Panc1 (cell line): ENCODE measurements at regions not wholly inside any gene's neighbourhood (a gene's known extent, or its start where the extent isn't known, plus 50 kb on each side); places are given as distances from the start of the nearest gene placed in this dataset.

Experiments
- ATAC-seq: fragments of 200-7000 bp; cut with Tn5 transposase; 2 replicates; pipeline ENCODE4 v1.9.1; 2020; ENCODE audit warnings: mild to moderate bottlenecking, moderate library complexity
- BruUV-seq: library from RNA; stranded (reverse); fragments of 400-500 nt; replicated peaks from 2 replicates; lab custom pipeline; 2021; lab: Mats Ljungman, UMichigan
- CTCF ChIA-PET: fragments of 300-600 bp; sonication (Branson Sonifier 250); formaldehyde crosslinking; loops from one replicate; lab custom pipeline; 2022; ENCODE audit warnings: antibody characterized with exemption; lab: Charles Lee
- POLR2A ChIA-PET: fragments of 300-600 bp; sonication (Branson Sonifier 250); formaldehyde crosslinking; loops from one replicate; lab custom pipeline; 2022; ENCODE audit warnings: antibody characterized with exemption; lab: Charles Lee
- DNase-seq: peaks from one replicate; pipeline ENCODE4 v3.0.0-alpha.2; 2010; ENCODE audit warnings: low read depth, low spot score
- H3K27ac ChIP-seq: 2 replicates; pipeline ENCODE4 v1.5.1; 2011; ENCODE audit warnings: mild to moderate bottlenecking, low read length, inconsistent platforms
- H3K27me3 ChIP-seq: fragments of 200-500 bp; sonication (Bioruptor generic); 2 replicates; pipeline ENCODE4 v1.6.0; 2014; ENCODE audit warnings: low read length, inconsistent platforms; ENCODE audit not compliant: control insufficient read depth, insufficient read depth
- H3K36me3 ChIP-seq: fragments of 200-500 bp; sonication (Bioruptor generic); 2 replicates; pipeline ENCODE4 v1.5.1; 2014; ENCODE audit warnings: inconsistent platforms, mild to moderate bottlenecking, low read length, moderate library complexity; ENCODE audit not compliant: control insufficient read depth, insufficient read depth
- H3K4me1 ChIP-seq: 2 replicates; pipeline ENCODE4 v1.5.1; 2011; ENCODE audit warnings: inconsistent platforms, mild to moderate bottlenecking, low read length, moderate library complexity; ENCODE audit not compliant: control insufficient read depth, insufficient read depth
- H3K4me3 ChIP-seq, 2 experiments: 2 replicates each; pipeline ENCODE4 v1.5.1; 2011 to 2012; ENCODE audit warnings: low read depth in 2 of 2, low read length in 2 of 2, mild to moderate bottlenecking in 2 of 2, inconsistent platforms in 1 of 2, moderate library complexity in 1 of 2
- H3K9me3 ChIP-seq: fragments of 200-500 bp; sonication (Bioruptor generic); 2 replicates; pipeline ENCODE4 v1.5.1; 2014; ENCODE audit warnings: low read depth, mild to moderate bottlenecking, inconsistent platforms, low read length, moderate library complexity; ENCODE audit not compliant: control insufficient read depth, insufficient read depth
- CTCF ChIP-seq: fragments of 450-650 bp; IDR thresholded peaks from 2 replicates; pipeline ENCODE4 v1.5.1; 2017; ENCODE audit warnings: mild to moderate bottlenecking
- POLR2AphosphoS5 ChIP-seq: IDR thresholded peaks from 2 replicates; pipeline ENCODE4 v1.6.1; 2012; ENCODE audit warnings: mild to moderate bottlenecking, low read depth, low read length, moderate library complexity
- REST ChIP-seq, 2 experiments: IDR thresholded peaks; 2 replicates each; pipeline ENCODE4 v1.6.1; 2011 to 2012; ENCODE audit warnings: low read depth in 2 of 2, control low read depth in 1 of 2, low read length in 1 of 2, mild to moderate bottlenecking in 1 of 2, moderate library complexity in 1 of 2; ENCODE audit not compliant: insufficient read depth in 1 of 2
- SIN3A ChIP-seq: IDR thresholded peaks from 2 replicates; pipeline ENCODE4 v1.6.1; 2012; ENCODE audit warnings: low read depth, mild to moderate bottlenecking, low read length, moderate library complexity, borderline replicate concordance; ENCODE audit not compliant: insufficient read depth
- TCF7L2 ChIP-seq: IDR thresholded peaks from 2 replicates; pipeline ENCODE4 v1.6.1; 2011; ENCODE audit warnings: mild to moderate bottlenecking, low read depth, low read length, inconsistent platforms
- in situ Hi-C: cut with HindIII; loops from 2 replicates; pipeline ENCODE4 v1.10.0; 2016; ENCODE audit warnings: low sequenced_read_pairs, low pct_unique_long_range_greater_than_20kb
- intact Hi-C: fragments of 100-400 bp; cut with micrococcal nuclease; formaldehyde crosslinking; loops from one replicate; pipeline ENCODE4 v1.10.0; 2022; ENCODE audit not compliant: unreplicated experiment

DNA sequence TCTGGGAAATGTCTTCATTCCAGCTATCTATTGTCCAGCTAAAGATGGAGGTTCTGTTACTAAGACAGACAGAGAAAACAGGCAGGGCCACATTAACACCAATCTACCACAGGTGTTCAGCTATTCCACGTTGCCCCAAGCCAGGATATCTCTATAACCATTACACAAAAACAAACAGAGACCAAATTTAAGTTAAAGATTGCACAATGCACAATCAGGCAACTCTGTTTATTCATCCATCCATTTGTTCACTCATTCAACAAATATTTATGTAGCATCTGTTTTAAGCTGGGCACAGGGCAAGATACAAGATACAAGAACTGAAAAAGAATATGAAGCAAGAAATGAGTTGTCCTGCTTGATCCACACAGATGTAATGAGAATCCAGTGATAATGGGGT is 629.0 kb downstream of the MED13L start:
- Histone ChIP-seq H3K4me3 (no peak overlapping the region), H3K27me3 (no peaks in the 10 kb centered on the region), H3K36me3 (no peaks in the 10 kb centered on the region), H3K27ac (no peak overlapping the region), H3K4me1 (no peaks in the 10 kb centered on the region), H3K9me3 (no peaks in the 10 kb centered on the region)
- CTCF ChIA-PET, result no interaction called here
- intact Hi-C loops (no loop called here), in situ Hi-C loops (no loop called here)
- no peak for ATAC-seq
- TF ChIP-seq REST (IDR thresholded peaks at IDR 0.05; ENCODE audit: insufficient read depth in 1 of 2, low read depth in 2 of 2, low read length in 1 of 2) (no peak), SIN3A (no peak), CTCF (no peak), TCF7L2 (no peak), POLR2AphosphoS5 (no peak)
- no TSS peak for BruUV-seq
- POLR2A ChIA-PET, result no interaction called here
- no peak for DNase-seq

DNA sequence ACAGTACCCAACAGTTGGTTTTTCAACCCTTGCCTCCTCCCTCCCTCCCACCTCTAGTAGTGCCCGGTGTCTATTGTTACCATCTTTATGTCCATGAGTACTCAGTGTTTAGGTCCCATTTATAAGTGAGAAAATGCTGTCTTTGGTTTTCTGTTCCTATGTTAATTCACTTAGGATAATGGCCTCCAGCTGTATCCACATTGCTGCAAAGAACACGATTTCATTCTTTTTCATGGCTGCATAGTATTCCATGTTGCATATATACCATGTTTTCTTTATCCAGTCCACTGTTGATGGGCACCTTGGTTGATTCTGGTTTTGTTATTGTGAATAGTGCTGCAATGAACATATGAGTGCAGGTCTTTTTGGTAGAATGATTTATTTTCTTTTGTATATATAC is 631.3 kb downstream of the MED13L start:
- no peaks in the 10 kb centered on the region for H3K36me3 ChIP-seq
- POLR2A ChIA-PET, result no interaction called here
- H3K4me3 ChIP-seq, result no peak overlapping the region
- no peak for TF ChIP-seq POLR2AphosphoS5
- TF ChIP-seq CTCF, result no peak
- TF ChIP-seq REST (IDR thresholded peaks at IDR 0.05; ENCODE audit: insufficient read depth in 1 of 2, low read depth in 2 of 2, low read length in 1 of 2), result no peak
- no peak for TF ChIP-seq SIN3A
- no peak for TF ChIP-seq TCF7L2
- H3K27me3 ChIP-seq, result peaks cover 4% of the 10 kb centered on the region; the same call in 1 of the 2 replicates
- intact Hi-C loops (no loop called here), in situ Hi-C loops (no loop called here)
- H3K9me3 ChIP-seq, result no peaks in the 10 kb centered on the region
- no TSS peak for BruUV-seq
- no peaks in the 10 kb centered on the region for H3K4me1 ChIP-seq
- ATAC-seq, result no peak
- CTCF ChIA-PET, result no interaction called here
- DNase-seq, result no peak
- no peak overlapping the region for H3K27ac ChIP-seq
